Prostate gland (tissue), 2 donors: ENCODE measurements at regions not wholly inside any gene's neighbourhood (a gene's known extent, or its start where the extent isn't known, plus 50 kb on each side); places are given as distances from the start of the nearest gene placed in this dataset.

Experiments
- DNase-seq: peaks from one replicate; pipeline ENCODE4 v3.0.0-alpha.2; 2019; ENCODE audit warnings: low spot score
- H3K27ac ChIP-seq, 2 donors: fragments of 200-600 bp; sonication (generic); 2 replicates each; pipeline ENCODE4 v1.5.1; 2017 to 2019
- H3K27me3 ChIP-seq: fragments of 200-600 bp; sonication (generic); replicated peaks from 2 replicates; pipeline ENCODE4 v1.5.1; 2019; ENCODE audit not compliant: insufficient read depth
- H3K36me3 ChIP-seq, 2 donors: fragments of 200-600 bp; sonication (generic); 1 replicate in 1 of 2; 2 replicates in 1 of 2; pipeline versions ENCODE4 v1.5.1 to v1.8.1; 2017 to 2019
- H3K4me1 ChIP-seq: fragments of 200-600 bp; sonication (generic); replicated peaks from 2 replicates; pipeline ENCODE4 v1.5.1; 2019
- H3K4me3 ChIP-seq, 2 donors: fragments of 200-600 bp; sonication (generic); 2 replicates each; pipeline ENCODE4 v1.5.1; 2017 to 2019
- H3K9me3 ChIP-seq: fragments of 200-600 bp; sonication (generic); 2 replicates; pipeline ENCODE4 v1.5.1; 2017
- CTCF ChIP-seq, 4 experiments: fragments of 200-600 bp in 2 of 4; fragments of 450-650 bp in 2 of 4; sonication (generic) in 2 of 4; IDR thresholded peaks; 1 replicate in 3 of 4; 2 replicates in 1 of 4; pipeline ENCODE4 v1.5.1; 2016 to 2019; ENCODE audit warnings: antibody characterized with exemption in 4 of 4, mild to moderate bottlenecking in 2 of 4, moderate library complexity in 2 of 4
- POLR2A ChIP-seq: fragments of 450-650 bp; IDR thresholded peaks from one replicate; pipeline ENCODE4 v1.6.1; 2016; ENCODE audit warnings: antibody characterized with exemption, mild to moderate bottlenecking
- POLR2AphosphoS5 ChIP-seq: sonication (generic); formaldehyde crosslinking; IDR thresholded peaks from one replicate; pipeline ENCODE4 v1.6.1; 2017; ENCODE audit warnings: antibody characterized with exemption
- WGBS: methylation state at CpG from one replicate; pipeline ENCODE4 v1.1.5; 2018; 5-methylcytosine and 5-hydroxymethylcytosine counted together
- intact Hi-C: fragments of 100-400 bp; cut with DNase I; formaldehyde crosslinking; loops from one replicate; pipeline ENCODE4 v1.14.2; 2022

DNA sequence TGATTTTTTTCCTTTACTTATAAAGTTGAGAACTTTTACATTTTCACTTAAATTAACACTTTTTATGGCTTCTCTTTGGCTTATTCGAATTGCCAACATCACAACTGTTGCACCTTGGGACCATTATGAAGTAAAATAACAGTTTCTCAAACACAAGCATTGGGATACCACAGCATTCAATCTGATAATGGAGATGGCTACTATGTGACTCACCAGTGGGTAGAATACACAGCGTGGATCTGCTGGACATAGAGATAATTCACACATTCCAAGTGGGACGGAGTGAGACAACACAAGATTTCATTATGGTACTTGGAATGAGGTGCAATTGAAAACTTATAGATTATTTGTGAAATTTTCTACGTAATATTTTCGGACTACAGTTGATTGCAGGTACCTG lies 68.0 kb downstream of the ADAMTS1 start:
- H3K4me3 ChIP-seq, result no peak overlapping the region
- no peaks in the 10 kb centered on the region for H3K4me1 ChIP-seq
- H3K27ac ChIP-seq, result no peak overlapping the region
- no peaks in the 10 kb centered on the region for H3K27me3 ChIP-seq
- 96% methylated on average over 5 of the region's 5 CpGs for WGBS
- no peaks in the 10 kb centered on the region for H3K36me3 ChIP-seq
- H3K9me3 ChIP-seq, result no peaks in the 10 kb centered on the region
- TF ChIP-seq POLR2A, result no peak
- TF ChIP-seq CTCF (IDR thresholded peaks at IDR 0.05), result no peak
- no peak for TF ChIP-seq POLR2AphosphoS5
- DNase-seq, result no peak
- intact Hi-C loops, result no loop called here

GRCh38 chr21:26776310-26777021 lies 68.7 kb downstream of the ADAMTS1 start:
- no peaks in the 10 kb centered on the region for H3K27me3 ChIP-seq
- intact Hi-C loops, result no loop called here
- no peak for DNase-seq
- no peaks in the 10 kb centered on the region for H3K4me1 ChIP-seq
- TF ChIP-seq CTCF (IDR thresholded peaks at IDR 0.05), result no peak
- no peak for TF ChIP-seq POLR2AphosphoS5
- TF ChIP-seq POLR2A, result no peak
- H3K4me3 ChIP-seq, result no peak overlapping the region
- no peak overlapping the region for H3K27ac ChIP-seq
- WGBS, result 76% methylated on average over 3 of the region's 3 CpGs
- no peaks in the 10 kb centered on the region for H3K36me3 ChIP-seq
- H3K9me3 ChIP-seq, result no peaks in the 10 kb centered on the region

DNA sequence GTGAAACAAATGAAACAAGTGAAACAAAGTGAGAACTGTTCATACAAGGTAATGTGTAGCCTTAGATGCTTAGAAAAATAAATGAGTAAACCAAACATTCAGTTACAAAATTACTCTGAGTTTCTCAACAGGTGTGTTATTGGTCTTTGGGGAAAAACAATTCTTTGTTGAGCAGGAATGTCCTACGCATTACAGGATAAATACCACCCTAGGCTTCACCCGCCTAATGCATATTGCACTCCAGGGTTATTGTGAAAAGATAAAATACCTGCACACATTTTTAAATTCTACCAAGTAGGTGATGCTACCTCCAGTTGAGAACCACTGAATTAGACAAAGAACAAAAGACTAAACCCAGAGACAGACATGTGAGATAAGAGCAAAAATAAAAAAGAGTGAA lies 72.2 kb downstream of the ADAMTS1 start:
- 95% methylated on average over 2 of the region's 2 CpGs for WGBS
- intact Hi-C loops, result no loop called here
- TF ChIP-seq POLR2AphosphoS5 (no peak), CTCF (IDR thresholded peaks at IDR 0.05) (no peak), POLR2A (no peak)

DNA sequence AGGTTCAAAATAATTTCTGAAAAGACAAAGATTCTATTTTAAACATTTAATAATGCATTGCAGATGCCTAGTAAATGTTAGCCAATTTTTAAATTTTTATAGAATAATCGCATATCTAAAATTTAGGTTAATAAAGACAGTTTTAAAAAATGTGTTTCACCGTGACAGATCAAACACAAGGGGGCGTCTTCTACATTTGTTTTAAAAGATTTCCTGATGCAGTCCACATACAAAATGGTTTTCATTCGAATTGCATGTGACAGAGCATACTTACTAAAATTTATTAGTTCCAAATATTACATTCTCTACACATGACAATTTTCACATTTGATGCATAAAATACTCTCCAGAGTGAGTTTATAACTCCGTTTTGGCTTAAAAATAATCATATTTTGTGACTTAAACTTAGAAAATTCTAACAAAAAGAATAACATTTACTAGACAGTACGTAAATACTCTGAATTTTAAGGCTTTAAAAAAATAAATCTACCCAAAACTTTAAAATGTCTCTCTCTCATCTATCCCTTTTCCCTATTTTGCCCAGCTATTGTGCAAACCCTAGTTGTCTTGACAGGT lies 75.5 kb downstream of the ADAMTS1 start:
- no peaks in the 10 kb centered on the region for H3K4me1 ChIP-seq
- H3K36me3 ChIP-seq, result no peaks in the 10 kb centered on the region
- H3K27me3 ChIP-seq, result no peaks in the 10 kb centered on the region
- no peak for DNase-seq
- H3K9me3 ChIP-seq, result no peaks in the 10 kb centered on the region
- H3K4me3 ChIP-seq, result no peak overlapping the region
- intact Hi-C loops, result loop anchor here (5.0 kb wide), 1 partner anchor 68 kb away; no protein-coding TSS in a partner anchor
- no peak for TF ChIP-seq POLR2A
- TF ChIP-seq CTCF (IDR thresholded peaks at IDR 0.05), result peak in 3 of 4 experiments; percentile 51 to 63 (median 58)
- no peak for TF ChIP-seq POLR2AphosphoS5
- 29% methylated on average over 6 of the region's 6 CpGs for WGBS
- H3K27ac ChIP-seq, result no peak overlapping the region

More for the DNA sequence above, 72.2 kb downstream of the ADAMTS1 start:
- Histone ChIP-seq H3K4me3 (no peak overlapping the region), H3K9me3 (no peaks in the 10 kb centered on the region), H3K4me1 (no peaks in the 10 kb centered on the region), H3K27ac (no peak overlapping the region), H3K27me3 (no peaks in the 10 kb centered on the region), H3K36me3 (no peaks in the 10 kb centered on the region)
- DNase-seq, result no peak
